ENCODE measurements at regions not wholly inside any gene's neighbourhood (a gene's known extent, or its start where the extent isn't known, plus 50 kb on each side); places are given as distances from the start of the nearest gene placed in this dataset.
"Not testable (repeated sequence)": the region's sequence is repeated elsewhere in the genome, so short reads cannot be mapped to it uniquely, and the experiment has no call there.

DNA sequence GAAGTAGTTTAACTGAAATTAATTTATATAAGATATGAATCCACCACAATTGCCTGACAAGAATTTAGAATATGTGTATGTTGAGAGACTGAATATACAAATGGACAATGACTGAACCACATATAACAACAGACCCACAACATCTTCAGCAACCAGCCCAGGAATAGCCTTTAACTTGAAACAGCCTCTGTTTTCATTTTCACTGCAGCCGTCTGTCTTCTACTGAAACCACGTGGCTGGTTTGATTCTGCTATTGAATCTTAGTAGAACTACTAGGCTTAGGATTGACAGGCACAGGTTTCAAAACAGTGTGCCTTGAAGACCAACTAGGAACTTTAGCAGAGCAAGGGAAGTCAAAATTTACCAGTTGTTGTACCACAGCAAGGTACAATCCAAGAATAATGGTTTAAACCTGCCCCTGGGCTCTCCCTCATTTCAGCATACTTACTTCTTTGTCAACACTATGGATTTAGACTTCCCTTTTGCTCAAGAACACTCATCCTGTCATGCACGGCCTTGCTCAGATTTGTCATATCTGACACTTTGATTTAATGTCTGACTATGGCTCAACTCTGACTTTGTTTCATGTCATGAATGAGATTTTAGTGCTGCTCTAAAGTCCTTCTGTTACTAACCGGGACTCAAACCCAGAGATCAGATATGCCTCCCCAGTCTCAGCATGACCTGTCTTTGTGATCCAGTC is 355.0 kb downstream of the KIF2B start:
- TF ChIP-seq EP300 (IDR thresholded peaks at IDR 0.05) = no peak
- Histone ChIP-seq H3K4me1 (no peaks in the 10 kb centered on the region), H3K9me3 (no peaks in the 10 kb centered on the region), H3K27ac (no peak overlapping the region), H3K36me3 (no peaks in the 10 kb centered on the region), H3K4me3 (no peak overlapping the region), H3K27me3 (no peaks in the 10 kb centered on the region)
- DNase-seq = no peak
- 74 to 80% methylated on average over 4 of the region's 4 CpGs for WGBS, 2 donors
- intact Hi-C loops (cut with DNase I) = no loop called here

DNA sequence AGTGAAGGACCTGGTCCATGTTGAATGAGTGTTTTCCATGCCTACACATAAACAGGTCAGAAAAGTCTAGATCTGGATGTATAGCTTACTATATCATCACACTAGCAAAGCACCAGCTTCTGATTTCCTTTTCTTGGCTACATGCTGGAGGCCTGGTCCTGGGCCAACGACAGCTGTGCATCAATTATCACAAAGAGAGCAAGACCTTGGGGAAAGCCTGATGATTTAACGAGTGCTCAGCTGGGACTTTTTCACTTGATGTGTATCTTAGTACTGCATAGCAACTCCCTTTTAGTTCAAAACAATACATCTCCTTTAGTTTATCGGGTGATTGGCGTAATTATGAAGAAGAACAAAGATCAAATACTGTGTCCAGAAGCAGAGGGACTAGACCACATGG is 358.2 kb downstream of the KIF2B start:
- DNase-seq = no peak
- H3K27me3 ChIP-seq = no peaks in the 10 kb centered on the region
- H3K27ac ChIP-seq = no peak overlapping the region
- WGBS, 2 donors = 60 to 63% methylated on average over 4 of the region's 4 CpGs
- H3K4me3 ChIP-seq = no peak overlapping the region
- no peaks in the 10 kb centered on the region for H3K9me3 ChIP-seq
- H3K4me1 ChIP-seq = no peaks in the 10 kb centered on the region
- intact Hi-C loops (cut with DNase I) = no loop called here
- no peak for TF ChIP-seq POLR2A (IDR thresholded peaks at IDR 0.05)
- TF ChIP-seq, protein P1, sequence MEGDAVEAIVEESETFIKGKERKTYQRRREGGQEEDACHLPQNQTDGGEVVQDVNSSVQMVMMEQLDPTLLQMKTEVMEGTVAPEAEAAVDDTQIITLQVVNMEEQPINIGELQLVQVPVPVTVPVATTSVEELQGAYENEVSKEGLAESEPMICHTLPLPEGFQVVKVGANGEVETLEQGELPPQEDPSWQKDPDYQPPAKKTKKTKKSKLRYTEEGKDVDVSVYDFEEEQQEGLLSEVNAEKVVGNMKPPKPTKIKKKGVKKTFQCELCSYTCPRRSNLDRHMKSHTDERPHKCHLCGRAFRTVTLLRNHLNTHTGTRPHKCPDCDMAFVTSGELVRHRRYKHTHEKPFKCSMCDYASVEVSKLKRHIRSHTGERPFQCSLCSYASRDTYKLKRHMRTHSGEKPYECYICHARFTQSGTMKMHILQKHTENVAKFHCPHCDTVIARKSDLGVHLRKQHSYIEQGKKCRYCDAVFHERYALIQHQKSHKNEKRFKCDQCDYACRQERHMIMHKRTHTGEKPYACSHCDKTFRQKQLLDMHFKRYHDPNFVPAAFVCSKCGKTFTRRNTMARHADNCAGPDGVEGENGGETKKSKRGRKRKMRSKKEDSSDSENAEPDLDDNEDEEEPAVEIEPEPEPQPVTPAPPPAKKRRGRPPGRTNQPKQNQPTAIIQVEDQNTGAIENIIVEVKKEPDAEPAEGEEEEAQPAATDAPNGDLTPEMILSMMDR (IDR thresholded peaks at IDR 0.05) = no peak
- TF ChIP-seq POLR2AphosphoS5 (IDR thresholded peaks at IDR 0.05) = no peak
- TF ChIP-seq EP300 (IDR thresholded peaks at IDR 0.05) = no peak
- H3K36me3 ChIP-seq = no peaks in the 10 kb centered on the region

DNA sequence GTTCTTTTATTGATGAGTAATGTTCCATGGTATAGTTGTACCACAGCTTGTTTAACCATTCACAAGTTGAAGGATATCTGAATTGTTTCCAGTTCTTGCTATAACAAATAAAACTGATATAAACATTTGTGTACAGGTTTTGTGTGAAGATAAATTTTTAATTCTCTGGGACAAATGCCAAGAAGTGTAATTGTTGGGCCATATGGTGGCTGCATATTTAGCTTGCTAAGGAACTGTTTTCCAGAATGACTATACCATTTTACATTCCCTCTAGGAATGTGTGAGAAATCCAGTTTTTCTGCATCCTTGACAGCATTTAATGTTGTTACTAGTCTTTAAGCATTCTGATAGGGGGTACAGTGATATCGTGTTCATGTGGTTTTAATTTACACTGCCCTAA is 368.5 kb downstream of the KIF2B start:
- H3K4me1 ChIP-seq = no peaks in the 10 kb centered on the region
- TF ChIP-seq POLR2A (IDR thresholded peaks at IDR 0.05) (no peak), EP300 (IDR thresholded peaks at IDR 0.05) (no peak), POLR2AphosphoS5 (IDR thresholded peaks at IDR 0.05) (no peak)
- TF ChIP-seq, protein P1 (IDR thresholded peaks at IDR 0.05) = no peak
- no peaks in the 10 kb centered on the region for H3K36me3 ChIP-seq
- no peak overlapping the region for H3K4me3 ChIP-seq
- no peak for DNase-seq
- WGBS, 2 donors = 84 to 94% methylated on average over 1 of the region's 1 CpG
- no peaks in the 10 kb centered on the region for H3K27me3 ChIP-seq
- intact Hi-C loops (cut with DNase I) = no loop called here
- no peak overlapping the region for H3K27ac ChIP-seq
- H3K9me3 ChIP-seq = no peaks in the 10 kb centered on the region

DNA sequence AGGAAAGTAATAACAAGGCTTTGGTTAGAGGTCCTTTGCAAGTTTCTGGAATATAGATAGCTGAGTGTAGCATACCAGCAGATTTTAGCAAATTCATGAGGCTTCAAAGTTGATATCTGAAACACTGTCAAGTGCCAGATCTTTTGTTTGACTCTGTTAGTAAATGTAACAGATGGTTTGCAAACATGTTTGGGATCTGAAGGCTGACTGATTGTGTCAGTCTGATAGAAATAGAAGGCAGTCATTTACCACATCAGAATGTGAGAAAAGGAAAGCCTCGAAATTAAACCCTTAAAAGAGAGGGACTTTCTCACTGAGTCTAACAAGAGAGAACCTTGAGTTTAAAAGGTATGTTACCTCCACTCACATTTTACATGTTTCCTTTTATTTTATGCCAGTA is 371.5 kb downstream of the KIF2B start:
- no peak overlapping the region for H3K4me3 ChIP-seq
- H3K36me3 ChIP-seq = no peaks in the 10 kb centered on the region
- DNase-seq = no peak
- no peak overlapping the region for H3K27ac ChIP-seq
- 46 to 55% methylated on average over 1 of the region's 1 CpG for WGBS, 2 donors
- no peaks in the 10 kb centered on the region for H3K4me1 ChIP-seq
- H3K27me3 ChIP-seq = no peaks in the 10 kb centered on the region
- TF ChIP-seq, protein P1 (IDR thresholded peaks at IDR 0.05) = no peak
- no peak for TF ChIP-seq EP300 (IDR thresholded peaks at IDR 0.05)
- TF ChIP-seq POLR2AphosphoS5 (IDR thresholded peaks at IDR 0.05) = no peak
- TF ChIP-seq POLR2A (IDR thresholded peaks at IDR 0.05) = no peak
- no peaks in the 10 kb centered on the region for H3K9me3 ChIP-seq
- intact Hi-C loops (cut with DNase I) = no loop called here

DNA sequence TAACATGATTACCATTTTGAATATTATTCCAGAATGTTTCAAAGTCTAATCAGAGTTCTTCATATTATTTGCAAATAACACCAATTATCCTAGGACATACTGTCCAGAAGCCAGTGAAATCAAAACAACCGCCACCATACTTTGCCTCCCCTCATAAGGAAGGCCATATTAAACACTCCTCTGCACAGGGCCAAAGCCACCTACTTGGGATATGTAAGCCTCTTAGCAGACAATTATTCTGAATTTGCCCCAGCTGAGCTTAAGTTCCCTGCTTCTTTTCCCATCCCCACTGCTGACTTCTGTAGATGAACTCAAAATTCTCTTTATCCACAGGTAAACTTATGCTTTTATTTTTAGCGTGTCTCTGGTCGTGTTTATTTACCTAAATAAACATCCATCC is 374.0 kb downstream of the KIF2B start:
- H3K4me1 ChIP-seq = no peaks in the 10 kb centered on the region
- H3K9me3 ChIP-seq = no peaks in the 10 kb centered on the region
- WGBS, 2 donors = 81 to 87% methylated on average over 3 of the region's 3 CpGs
- no peak overlapping the region for H3K27ac ChIP-seq
- no peaks in the 10 kb centered on the region for H3K27me3 ChIP-seq
- H3K36me3 ChIP-seq = no peaks in the 10 kb centered on the region
- no peak for DNase-seq
- no peak for TF ChIP-seq EP300 (IDR thresholded peaks at IDR 0.05)
- TF ChIP-seq POLR2AphosphoS5 (IDR thresholded peaks at IDR 0.05) = no peak
- TF ChIP-seq, protein P1 (IDR thresholded peaks at IDR 0.05) = no peak
- TF ChIP-seq POLR2A (IDR thresholded peaks at IDR 0.05) = no peak
- H3K4me3 ChIP-seq = no peak overlapping the region
- intact Hi-C loops (cut with DNase I) = no loop called here

DNA sequence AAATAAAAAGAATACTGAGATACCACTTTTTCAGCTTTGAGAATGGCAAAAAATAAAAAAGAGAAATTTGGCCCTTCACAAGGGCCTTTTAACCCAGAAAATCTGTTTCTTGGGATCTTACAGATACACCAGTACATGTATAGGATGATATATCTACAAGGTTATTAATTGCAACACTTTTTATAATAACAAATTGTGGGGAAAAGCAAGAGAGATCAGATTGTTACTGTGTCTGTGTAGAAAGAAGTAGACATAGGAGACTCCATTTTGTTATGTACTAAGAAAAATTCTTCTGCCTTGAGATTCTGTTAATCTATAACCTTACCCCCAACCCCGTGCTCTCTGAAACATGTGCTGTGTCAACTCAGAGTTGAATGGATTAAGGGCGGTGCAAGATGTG is 378.7 kb downstream of the KIF2B start:
- H3K36me3 ChIP-seq; H3K4me1 ChIP-seq; H3K4me3 ChIP-seq; H3K27ac ChIP-seq; DNase-seq; H3K9me3 ChIP-seq; H3K27me3 ChIP-seq; intact Hi-C loops (cut with DNase I): not testable (repeated sequence)
- WGBS, 2 donors = no CpG with 5 or more reads among the region's 2 CpGs
